HepG2 (cell line): ENCODE measurements at regions not wholly inside any gene's neighbourhood (a gene's known extent, or its start where the extent isn't known, plus 50 kb on each side); places are given as distances from the start of the nearest gene placed in this dataset.

Source experiments
- ATAC-seq: fragments of 200-7000 bp; cut with Tn5 transposase; 3 replicates; pipeline ENCODE4 v1.9.1; 2020; ENCODE audit warnings: mild to moderate bottlenecking, moderate library complexity
- BruUV-seq: library from RNA; stranded (reverse); fragments of 400-500 nt; replicated peaks from 2 replicates; lab custom pipeline; 2021; lab: Mats Ljungman, UMichigan
- CTCF ChIA-PET: fragments of 300-600 bp; formaldehyde crosslinking; extraction: SDS; loops from one replicate; lab custom pipeline; 2021; ENCODE audit warnings: low total read pairs, inconsistent platforms, low intra/inter-chr PET ratio; lab: Yijun Ruan, JAX
- POLR2A ChIA-PET: fragments of 350-600 bp; sonication (Branson Sonifier 250); formaldehyde crosslinking; loops from one replicate; lab custom pipeline; 2020; ENCODE audit warnings: antibody characterized with exemption, inconsistent platforms; lab: Yijun Ruan, JAX
- DNase-seq: peaks from one replicate; pipeline ENCODE4 v3.0.0-alpha.2; 2015; ENCODE audit warnings: low spot score
- FAIRE-seq: peaks from 3 replicates; lab custom pipeline; 2011; peaks lifted over from hg19 to GRCh38; lab: Jason Lieb, UNC
- H2AFZ ChIP-seq: one replicate; pipeline ENCODE4 v1.6.1; 2011; ENCODE audit warnings: low read length, inconsistent platforms
- H3K27ac ChIP-seq: fragments of 300-600 bp; 3 replicates; pipeline ENCODE4 v1.8.0; 2011; ENCODE audit warnings: mixed run types, mild to moderate bottlenecking, mixed read lengths, low read length, inconsistent platforms; ENCODE audit not compliant: insufficient read depth; ENCODE audit errors: extremely low read length
- H3K27me3 ChIP-seq, 2 experiments: fragments of 200-600 bp in 1 of 2; 2 replicates in 1 of 2; 3 replicates in 1 of 2; pipeline versions ENCODE4 v1.6.0 to v1.8.0; 2011; ENCODE audit warnings: low read length in 2 of 2, mild to moderate bottlenecking in 2 of 2, moderate library complexity in 2 of 2, inconsistent platforms in 1 of 2; ENCODE audit not compliant: insufficient read depth in 2 of 2, control insufficient read depth in 1 of 2
- H3K36me3 ChIP-seq, 2 experiments: fragments of 200-600 bp in 1 of 2; replicated peaks in 1 of 2; 2 replicates in 1 of 2; 3 replicates in 1 of 2; pipeline versions ENCODE4 v1.5.1 to v1.8.0; 2011; ENCODE audit warnings: low read length in 2 of 2, inconsistent platforms in 1 of 2; ENCODE audit not compliant: insufficient read depth in 2 of 2, control insufficient read depth in 1 of 2
- H3K4me1 ChIP-seq: 2 replicates; pipeline ENCODE4 v1.5.1; 2012; ENCODE audit warnings: low read length, inconsistent platforms; ENCODE audit not compliant: insufficient read depth
- H3K4me2 ChIP-seq: 2 replicates; pipeline ENCODE4 v1.6.0; 2011; ENCODE audit warnings: low read depth, low read length, inconsistent platforms
- H3K4me3 ChIP-seq, 3 experiments: fragments of 200-600 bp in 1 of 3; sonication (generic), shearing (Covaris generic) in 1 of 3; replicated peaks in 1 of 3; 2 replicates each; pipeline ENCODE4 v1.5.1; 2011 to 2016; ENCODE audit warnings: low read length in 3 of 3, inconsistent platforms in 2 of 3, low read depth in 2 of 3, mild to moderate bottlenecking in 2 of 3, control low read depth in 1 of 3, mixed read lengths in 1 of 3; ENCODE audit not compliant: insufficient read depth in 1 of 3
- H3K79me2 ChIP-seq: one replicate; pipeline ENCODE4 v1.6.1; 2011; ENCODE audit warnings: low read length, inconsistent platforms; ENCODE audit not compliant: insufficient read depth
- H3K9ac ChIP-seq: 2 replicates; pipeline ENCODE4 v1.6.0; 2011; ENCODE audit warnings: mild to moderate bottlenecking, low read depth, low read length, inconsistent platforms; ENCODE audit not compliant: insufficient read depth
- H3K9me3 ChIP-seq: 2 replicates; pipeline ENCODE4 v1.5.1; 2012; ENCODE audit warnings: mild to moderate bottlenecking, low read length
- H4K20me1 ChIP-seq: 2 replicates; pipeline ENCODE4 v1.6.0; 2011; ENCODE audit warnings: inconsistent platforms, mild to moderate bottlenecking, low read length, moderate library complexity; ENCODE audit not compliant: insufficient read depth
- CREM ChIP-seq, 2 experiments: sonication (generic) in 1 of 2; formaldehyde crosslinking in 1 of 2; IDR thresholded peaks; 2 replicates each; pipeline versions ENCODE4 v1.4.0 to v1.6.1; 2016 to 2020; ENCODE audit warnings: antibody characterized with exemption in 1 of 2, mild to moderate bottlenecking in 1 of 2, missing genetic modification reagents in 1 of 2
- EP300 ChIP-seq, 3 experiments: sonication (generic) in 1 of 3; formaldehyde crosslinking in 1 of 3; IDR thresholded peaks; 2 replicates each; pipeline versions ENCODE4 v1.5.1 to v1.6.1; 2011 to 2020; ENCODE audit warnings: low read depth in 2 of 3, low read length in 2 of 3, borderline replicate concordance in 1 of 3, improper control_type of control experiment in 1 of 3, mild to moderate bottlenecking in 1 of 3, missing genetic modification reagents in 1 of 3, moderate library complexity in 1 of 3
- FOXO1 ChIP-seq: sonication (generic); formaldehyde crosslinking; IDR thresholded peaks from 2 replicates; pipeline ENCODE4 v1.4.0; 2020; ENCODE audit warnings: missing genetic modification reagents
- KDM3A ChIP-seq: IDR thresholded peaks from 2 replicates; pipeline ENCODE4 v1.6.1; 2018; ENCODE audit warnings: low read depth, missing compliant biosample characterization
- PHF21A ChIP-seq: sonication (generic); formaldehyde crosslinking; IDR thresholded peaks from 2 replicates; pipeline ENCODE4 v1.5.0; 2020; ENCODE audit warnings: mild to moderate bottlenecking, missing genetic modification reagents
- SP5 ChIP-seq: IDR thresholded peaks from 2 replicates; pipeline ENCODE4 v1.6.1; 2016; ENCODE audit warnings: low read depth, borderline replicate concordance
- TIGD3 ChIP-seq: sonication (generic); formaldehyde crosslinking; IDR thresholded peaks from 2 replicates; pipeline ENCODE4 v1.5.1; 2020; ENCODE audit warnings: mild to moderate bottlenecking, missing genetic modification reagents, borderline replicate concordance
- ZBTB40 ChIP-seq, 2 experiments: fragments of 450-650 bp in 1 of 2; sonication (generic) in 1 of 2; formaldehyde crosslinking in 1 of 2; IDR thresholded peaks; 2 replicates each; pipeline versions ENCODE4 v1.6.1 to v1.8.0; 2016 to 2022; ENCODE audit warnings: antibody characterized with exemption in 1 of 2, mild to moderate bottlenecking in 1 of 2, missing genetic modification reagents in 1 of 2
- ZBTB46 ChIP-seq: sonication (generic); formaldehyde crosslinking; IDR thresholded peaks from 2 replicates; pipeline ENCODE4 v1.4.0; 2020; ENCODE audit warnings: mild to moderate bottlenecking, missing genetic modification reagents, borderline replicate concordance
- ZNF44 ChIP-seq: sonication (generic); formaldehyde crosslinking; IDR thresholded peaks from 2 replicates; pipeline ENCODE4 v1.5.1; 2020; ENCODE audit warnings: mild to moderate bottlenecking, missing genetic modification reagents
- ZNF619 ChIP-seq: sonication (generic); formaldehyde crosslinking; IDR thresholded peaks from 2 replicates; pipeline ENCODE4 v1.4.0; 2020; ENCODE audit warnings: mild to moderate bottlenecking, missing genetic modification reagents
- ZNF788 ChIP-seq: sonication (generic); formaldehyde crosslinking; IDR thresholded peaks from 2 replicates; pipeline ENCODE4 v1.5.0; 2020; ENCODE audit warnings: mild to moderate bottlenecking, missing genetic modification reagents, borderline replicate concordance
- WGBS: methylation state at CpG from one replicate; pipeline ENCODE4 v1.1.6; 2017; ENCODE audit warnings: low lambda C conversion rate; 5-methylcytosine and 5-hydroxymethylcytosine counted together
- in situ Hi-C: cut with HindIII; loops from 2 replicates; pipeline ENCODE4 v1.10.0; 2017; ENCODE audit warnings: low pct_unique_long_range_greater_than_20kb; ENCODE audit not compliant: extremely low pct_ligation_motif_present
- intact Hi-C: fragments of 100-400 bp; cut with micrococcal nuclease; formaldehyde crosslinking; loops from one replicate; pipeline ENCODE4 v1.10.0; 2022; ENCODE audit not compliant: unreplicated experiment

GRCh38 chr3:44047796-44048195 lies 193.9 kb upstream of the TOPAZ1 start:
- intact Hi-C loops: loop anchor here (5.0 kb wide), 1 partner anchor 580 kb away; the partner anchor contains the start of gene ZNF197
- H3K4me2 ChIP-seq: no peak overlapping the region
- no peak overlapping the region for H2AFZ ChIP-seq
- H3K9ac ChIP-seq: no peak overlapping the region
- ATAC-seq: no peak
- no peak overlapping the region for H3K27ac ChIP-seq
- DNase-seq: no peak
- peaks cover 0 to 30% of the 10 kb centered on the region in 2 experiments; a peak in 3 of 5 replicates for H3K27me3 ChIP-seq
- H3K4me1 ChIP-seq: no peaks in the 10 kb centered on the region
- POLR2A ChIA-PET: no interaction called here
- H3K9me3 ChIP-seq: no peaks in the 10 kb centered on the region
- H3K4me3 ChIP-seq: no peak overlapping the region
- no peaks in the 10 kb centered on the region for H4K20me1 ChIP-seq
- BruUV-seq: no TSS peak
- WGBS: 0% methylated on average over 3 of the region's 3 CpGs
- in situ Hi-C loops: no loop called here
- CTCF ChIA-PET: no interaction called here
- H3K79me2 ChIP-seq: no peaks in the 10 kb centered on the region
- no peaks in the 10 kb centered on the region for H3K36me3 ChIP-seq
- FAIRE-seq: no peak
- TF ChIP-seq ZNF44 (CRISPR knock-in tag) (no peak), ZNF788 (CRISPR knock-in tag) (no peak), ZBTB46 (CRISPR knock-in tag) (no peak), SP5 (CRISPR knock-in tag) (no peak), TIGD3 (CRISPR knock-in tag) (no peak), FOXO1 (CRISPR knock-in tag) (no peak), EP300 (IDR thresholded peaks at IDR 0.05; ENCODE audit: low read depth in 2 of 2, low read length in 2 of 2) (no peak), EP300 (CRISPR knock-in tag; IDR thresholded peaks at IDR 0.05; ENCODE audit: borderline replicate concordance) (no peak), CREM (IDR thresholded peaks at IDR 0.05) (no peak), CREM (CRISPR knock-in tag; IDR thresholded peaks at IDR 0.05) (no peak), PHF21A (CRISPR knock-in tag) (no peak), KDM3A (CRISPR knock-in tag) (no peak), ZBTB40 (IDR thresholded peaks at IDR 0.05) (no peak), ZBTB40 (CRISPR knock-in tag; IDR thresholded peaks at IDR 0.05) (no peak), ZNF619 (CRISPR knock-in tag) (no peak)
